ENCODE measurements at regions not wholly inside any gene's neighbourhood (a gene's known extent, or its start where the extent isn't known, plus 50 kb on each side); places are given as distances from the start of the nearest gene placed in this dataset.

DNA sequence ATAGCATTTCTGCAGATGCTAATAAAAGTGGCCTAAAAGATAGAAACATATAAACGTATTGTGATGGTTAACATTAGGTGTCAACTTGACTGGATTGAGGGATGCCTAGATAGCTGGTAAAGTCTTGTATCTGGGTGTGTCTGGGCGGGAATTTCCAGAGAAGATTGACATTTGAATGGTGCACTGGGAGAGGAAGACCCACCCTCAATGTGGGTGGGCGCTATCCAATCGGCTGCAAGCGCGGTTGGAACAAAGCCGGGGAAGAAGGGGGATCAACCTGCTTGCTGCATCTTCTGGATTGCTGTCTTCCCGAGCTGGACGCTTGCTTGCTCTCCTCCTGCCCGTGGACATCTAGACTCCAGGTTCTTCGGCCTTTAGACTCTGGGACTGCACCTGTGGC is 114.0 kb upstream of the ZNF644 start:
- no peaks in the 10 kb centered on the region for H3K36me3 Mint-ChIP-seq
- no peak overlapping the region for H3K27ac Mint-ChIP-seq
- H3K4me1 Mint-ChIP-seq (ENCODE audit: unreplicated experiment), result no peaks in the 10 kb centered on the region
- H3K27me3 Mint-ChIP-seq, result no peaks in the 10 kb centered on the region
- TF ChIP-seq, protein P1, sequence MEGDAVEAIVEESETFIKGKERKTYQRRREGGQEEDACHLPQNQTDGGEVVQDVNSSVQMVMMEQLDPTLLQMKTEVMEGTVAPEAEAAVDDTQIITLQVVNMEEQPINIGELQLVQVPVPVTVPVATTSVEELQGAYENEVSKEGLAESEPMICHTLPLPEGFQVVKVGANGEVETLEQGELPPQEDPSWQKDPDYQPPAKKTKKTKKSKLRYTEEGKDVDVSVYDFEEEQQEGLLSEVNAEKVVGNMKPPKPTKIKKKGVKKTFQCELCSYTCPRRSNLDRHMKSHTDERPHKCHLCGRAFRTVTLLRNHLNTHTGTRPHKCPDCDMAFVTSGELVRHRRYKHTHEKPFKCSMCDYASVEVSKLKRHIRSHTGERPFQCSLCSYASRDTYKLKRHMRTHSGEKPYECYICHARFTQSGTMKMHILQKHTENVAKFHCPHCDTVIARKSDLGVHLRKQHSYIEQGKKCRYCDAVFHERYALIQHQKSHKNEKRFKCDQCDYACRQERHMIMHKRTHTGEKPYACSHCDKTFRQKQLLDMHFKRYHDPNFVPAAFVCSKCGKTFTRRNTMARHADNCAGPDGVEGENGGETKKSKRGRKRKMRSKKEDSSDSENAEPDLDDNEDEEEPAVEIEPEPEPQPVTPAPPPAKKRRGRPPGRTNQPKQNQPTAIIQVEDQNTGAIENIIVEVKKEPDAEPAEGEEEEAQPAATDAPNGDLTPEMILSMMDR (conservative IDR thresholded peaks at IDR 0.05), result no peak
- no peaks in the 10 kb centered on the region for H3K9me3 Mint-ChIP-seq
- H3K4me3 Mint-ChIP-seq, result no peak overlapping the region
- no peak for DNase-seq (ENCODE audit: extremely low spot score, unreplicated experiment)

DNA sequence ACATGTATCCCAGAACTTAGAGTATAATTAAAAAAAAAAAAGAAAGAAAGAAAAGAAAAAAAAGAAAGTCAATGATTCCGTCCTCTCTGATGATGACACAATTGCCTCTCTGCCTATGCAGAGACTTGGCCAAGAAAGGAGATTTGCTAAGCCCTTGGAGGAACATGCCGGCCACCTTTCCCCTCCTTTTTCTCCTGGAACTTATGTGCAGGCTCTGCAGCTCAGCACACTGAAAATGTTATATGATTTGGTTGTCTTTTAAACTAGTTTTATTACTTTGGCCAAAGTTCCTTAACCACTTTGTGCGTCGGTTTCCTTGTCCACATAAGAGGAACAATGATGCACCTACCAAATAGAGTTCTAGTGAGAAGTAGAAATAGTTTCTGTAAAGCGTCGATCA is 111.4 kb upstream of the ZNF644 start:
- no peak overlapping the region for H3K27ac Mint-ChIP-seq
- no peaks in the 10 kb centered on the region for H3K27me3 Mint-ChIP-seq
- DNase-seq (ENCODE audit: extremely low spot score, unreplicated experiment), result no peak
- H3K4me3 Mint-ChIP-seq, result no peak overlapping the region
- TF ChIP-seq, protein P1 (conservative IDR thresholded peaks at IDR 0.05), result no peak
- H3K9me3 Mint-ChIP-seq, result no peaks in the 10 kb centered on the region
- no peaks in the 10 kb centered on the region for H3K36me3 Mint-ChIP-seq
- no peaks in the 10 kb centered on the region for H3K4me1 Mint-ChIP-seq (ENCODE audit: unreplicated experiment)

DNA sequence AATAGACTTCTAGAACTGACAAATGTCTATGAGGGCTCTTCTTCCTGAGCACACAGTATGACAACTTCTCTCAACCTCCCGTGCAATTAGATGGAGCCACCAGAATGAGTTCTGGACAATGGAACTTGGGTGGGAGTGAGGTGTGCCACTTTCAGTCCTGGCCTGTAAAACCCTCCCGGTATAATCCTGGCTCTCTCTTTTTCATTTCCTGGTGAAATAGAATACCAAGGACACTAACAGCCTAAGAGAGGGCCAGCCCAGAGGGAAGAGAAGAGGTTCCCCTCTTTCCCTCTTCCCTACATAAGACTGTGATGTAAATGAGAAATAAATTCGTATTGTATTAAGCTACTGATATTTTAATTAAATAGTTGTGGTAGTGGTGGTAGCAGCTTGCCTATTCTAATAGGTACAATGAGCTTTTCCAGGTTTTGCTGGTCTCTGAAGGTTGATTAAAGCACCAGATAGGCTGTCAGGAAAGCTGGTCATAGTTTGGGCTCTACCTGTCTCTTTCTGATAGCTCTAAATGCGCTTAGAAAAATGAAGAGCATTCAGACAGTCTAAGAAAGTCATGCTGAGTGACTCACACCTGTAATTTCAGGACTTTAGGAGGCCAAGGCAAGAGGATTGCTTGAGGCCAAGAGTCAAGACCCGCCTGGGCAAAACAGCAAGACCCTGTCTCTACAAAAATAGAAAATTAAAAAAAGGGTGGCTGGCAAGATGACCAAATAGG is 108.6 kb upstream of the ZNF644 start:
- no peaks in the 10 kb centered on the region for H3K27me3 Mint-ChIP-seq
- no peak overlapping the region for H3K27ac Mint-ChIP-seq
- H3K4me3 Mint-ChIP-seq, result no peak overlapping the region
- no peaks in the 10 kb centered on the region for H3K36me3 Mint-ChIP-seq
- no peaks in the 10 kb centered on the region for H3K4me1 Mint-ChIP-seq (ENCODE audit: unreplicated experiment)
- H3K9me3 Mint-ChIP-seq, result no peaks in the 10 kb centered on the region
- TF ChIP-seq, protein P1 (conservative IDR thresholded peaks at IDR 0.05), result no peak
- no peak for DNase-seq (ENCODE audit: extremely low spot score, unreplicated experiment)

DNA sequence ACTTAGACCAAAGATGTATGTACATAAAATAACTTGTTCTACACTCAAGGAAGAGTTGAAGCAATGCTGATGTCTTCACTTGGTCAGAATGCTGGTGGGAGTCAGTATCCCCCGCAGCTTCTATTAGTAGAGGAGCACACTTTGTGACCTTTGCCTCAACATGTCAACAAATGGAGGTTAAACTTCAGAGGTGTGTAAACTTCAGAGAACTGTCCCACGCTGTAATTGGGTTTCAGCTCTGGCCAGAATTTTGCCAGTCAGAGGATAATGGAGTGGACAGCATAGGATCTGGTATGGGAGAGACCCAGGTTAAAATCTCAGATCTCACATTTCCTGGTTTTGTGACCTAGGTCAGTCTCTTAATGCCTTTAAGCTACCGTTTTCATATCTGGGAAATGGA is 107.6 kb upstream of the ZNF644 start:
- Mint-ChIP-seq H3K4me3 (no peak overlapping the region), H3K9me3 (peaks cover 6% of the 10 kb centered on the region), H3K27ac (no peak overlapping the region), H3K36me3 (no peaks in the 10 kb centered on the region), H3K4me1 (ENCODE audit: unreplicated experiment) (peaks cover 7% of the 10 kb centered on the region), H3K27me3 (no peaks in the 10 kb centered on the region)
- TF ChIP-seq, protein P1 (conservative IDR thresholded peaks at IDR 0.05), result no peak
- no peak for DNase-seq (ENCODE audit: extremely low spot score, unreplicated experiment)

DNA sequence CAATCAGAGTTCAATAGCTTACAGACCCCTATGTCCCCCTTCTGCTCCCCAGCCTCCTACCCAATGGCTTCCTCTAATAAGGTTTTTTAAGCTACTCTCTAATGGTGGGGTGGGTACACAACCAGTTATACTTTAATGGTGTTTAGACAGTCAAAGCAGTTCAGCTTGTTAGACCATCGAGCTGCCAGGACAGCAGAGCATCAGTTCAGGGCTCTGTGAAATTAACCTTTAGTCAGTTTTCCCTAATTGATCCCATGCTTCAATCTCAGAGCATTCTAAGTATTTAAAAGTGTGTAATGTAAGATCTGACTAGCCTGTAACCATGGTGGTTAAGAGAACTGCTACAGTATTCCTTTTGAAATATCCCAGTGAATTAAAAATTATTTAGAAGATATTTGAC is 107.2 kb upstream of the ZNF644 start:
- H3K36me3 Mint-ChIP-seq, result no peaks in the 10 kb centered on the region
- no peak overlapping the region for H3K27ac Mint-ChIP-seq
- no peak overlapping the region for H3K4me3 Mint-ChIP-seq
- peaks cover 9% of the 10 kb centered on the region for H3K4me1 Mint-ChIP-seq (ENCODE audit: unreplicated experiment)
- TF ChIP-seq, protein P1 (conservative IDR thresholded peaks at IDR 0.05), result no peak
- no peaks in the 10 kb centered on the region for H3K27me3 Mint-ChIP-seq
- H3K9me3 Mint-ChIP-seq, result peaks cover 6% of the 10 kb centered on the region
- no peak for DNase-seq (ENCODE audit: extremely low spot score, unreplicated experiment)

Data from type B pancreatic cell (in vitro differentiated cells).